Stimulated activated CD4-positive, alpha-beta T cell treated with anti-CD3 and anti-CD28 coated beads, Interleukin-1b, Interleukin-23, amount 100 ng/mL, for 4 hours (primary cell): ENCODE measurements at regions not wholly inside any gene's neighbourhood (a gene's known extent, or its start where the extent isn't known, plus 50 kb on each side); places are given as distances from the start of the nearest gene placed in this dataset.
"Not testable (repeated sequence)": the region's sequence is repeated elsewhere in the genome, so short reads cannot be mapped to it uniquely, and the experiment has no call there.

ENCODE experiments used
- DNase-seq, 2 donors: peaks; one replicate each; pipeline ENCODE4 v3.0.0-alpha.2; 2020; ENCODE audit warnings: low read depth in 2 of 2

DNA sequence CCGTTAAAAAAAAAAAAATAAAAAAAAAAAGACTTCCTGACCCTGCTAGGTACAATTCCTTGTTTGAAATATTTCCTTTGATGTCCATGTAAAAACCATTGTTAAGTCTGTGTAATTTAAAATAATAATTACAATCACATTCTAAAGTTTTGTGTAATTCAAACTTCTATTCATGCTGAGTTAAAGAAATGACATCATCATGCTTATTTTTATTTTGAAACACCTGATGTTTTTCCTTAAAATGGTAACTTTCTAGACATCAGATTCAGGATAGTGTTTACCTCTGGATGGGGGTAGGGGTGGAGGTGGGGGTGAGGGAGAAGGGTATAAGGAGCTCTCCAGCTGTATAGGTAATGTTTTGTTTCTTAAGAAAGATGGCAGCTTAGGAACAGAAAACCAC lies 92.8 kb downstream of the ADCYAP1 start:
- no peak for DNase-seq

GRCh38 chr18:998936-999335 lies 94.3 kb downstream of the ADCYAP1 start:
- DNase-seq = no peak

DNA sequence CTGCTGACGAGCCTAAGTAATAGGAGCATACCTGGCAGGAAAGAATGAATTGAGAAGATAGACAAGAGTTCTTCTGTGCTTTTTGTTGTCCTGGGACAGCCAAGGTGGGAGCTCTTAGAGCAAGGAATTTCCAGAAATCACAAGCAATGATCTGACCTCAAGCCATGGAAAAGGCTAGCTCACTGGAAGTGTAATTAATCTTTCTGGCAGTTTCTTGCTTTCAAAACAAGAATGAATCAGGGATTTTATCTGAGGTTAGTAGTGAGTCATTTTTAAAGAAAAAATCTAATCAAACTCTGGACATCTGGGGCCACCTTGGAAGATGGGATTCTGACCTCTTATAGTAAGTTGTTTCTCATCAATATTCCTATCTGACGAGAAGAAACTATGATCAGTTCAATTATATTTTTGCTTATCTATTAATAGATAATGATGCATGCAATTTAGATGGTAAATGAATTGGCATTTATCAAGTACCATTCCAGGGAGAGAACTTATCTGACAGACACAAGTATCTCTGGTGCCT lies 98.0 kb downstream of the ADCYAP1 start:
- DNase-seq = no peak

DNA sequence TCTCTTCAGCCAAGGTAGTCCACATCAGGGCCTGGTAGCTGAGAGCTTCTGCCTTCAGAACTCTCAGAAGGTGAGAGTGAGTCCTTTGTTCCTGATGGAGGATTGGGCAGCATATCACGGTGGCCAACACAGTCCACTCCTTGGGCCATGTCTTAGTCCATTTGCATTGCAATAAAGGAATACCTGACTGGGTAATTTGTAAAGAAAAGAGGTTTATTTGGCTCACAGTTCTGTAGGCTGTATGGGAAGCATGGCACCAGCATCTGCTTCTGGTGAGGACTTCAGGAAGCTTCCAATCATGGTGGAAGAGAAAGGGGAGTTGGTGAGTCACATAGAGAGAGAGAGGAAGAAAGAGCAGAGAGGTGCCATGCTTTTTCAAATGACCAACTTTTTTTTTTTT lies 98.8 kb downstream of the ADCYAP1 start:
- DNase-seq = no peak

DNA sequence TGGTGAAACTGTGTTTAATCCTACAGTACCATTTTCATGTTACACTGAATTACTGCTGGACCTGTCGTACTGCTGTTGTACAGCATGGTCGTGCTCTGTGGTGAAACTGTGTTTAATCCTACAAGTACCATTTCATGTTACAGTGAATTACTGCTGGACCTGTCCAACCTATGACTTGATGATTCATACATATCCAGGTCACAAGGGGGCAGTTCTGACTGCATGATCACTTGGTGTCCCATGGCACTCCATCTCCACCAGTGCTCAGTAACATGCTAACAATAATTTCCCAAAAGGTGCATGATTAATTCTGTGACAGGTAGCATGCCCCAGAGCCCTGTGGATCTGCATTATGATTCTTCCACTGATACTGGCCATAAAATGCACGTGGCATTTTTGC lies 101.6 kb downstream of the ADCYAP1 start:
- no peak for DNase-seq

- DNase-seq = no peak
Observed at GRCh38 chr18:1006965-1007364, 102.3 kb downstream of the ADCYAP1 start.

GRCh38 chr18:1011349-1011748 lies 106.7 kb downstream of the ADCYAP1 start:
- no peak for DNase-seq

DNA sequence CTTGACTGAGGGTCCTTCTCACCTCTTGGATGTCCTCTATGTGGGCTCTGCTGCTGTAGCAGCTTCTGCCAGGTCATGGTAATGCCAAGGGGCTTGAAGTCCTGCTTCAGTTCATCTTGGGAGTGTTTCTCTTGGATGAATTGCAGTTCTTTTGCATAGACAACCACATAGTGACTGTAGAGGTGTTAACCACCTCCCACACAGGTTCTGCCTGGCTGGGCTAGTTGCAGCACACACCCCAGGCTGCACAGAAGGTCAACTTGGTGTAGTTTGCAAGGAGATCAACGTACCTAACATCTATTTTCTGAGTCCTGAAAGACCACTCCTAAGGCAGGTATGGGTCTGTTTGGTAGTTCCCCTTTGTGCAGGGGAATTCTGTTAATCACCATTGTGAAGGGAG lies 108.1 kb downstream of the ADCYAP1 start:
- no peak for DNase-seq

GRCh38 chr18:1013951-1014350 lies 109.3 kb downstream of the ADCYAP1 start:
- DNase-seq = no peak

GRCh38 chr18:1014509-1014908 lies 109.8 kb downstream of the ADCYAP1 start:
- DNase-seq = no peak

- no peak for DNase-seq
Observed at GRCh38 chr18:1014951-1015624, 110.4 kb downstream of the ADCYAP1 start.

DNA sequence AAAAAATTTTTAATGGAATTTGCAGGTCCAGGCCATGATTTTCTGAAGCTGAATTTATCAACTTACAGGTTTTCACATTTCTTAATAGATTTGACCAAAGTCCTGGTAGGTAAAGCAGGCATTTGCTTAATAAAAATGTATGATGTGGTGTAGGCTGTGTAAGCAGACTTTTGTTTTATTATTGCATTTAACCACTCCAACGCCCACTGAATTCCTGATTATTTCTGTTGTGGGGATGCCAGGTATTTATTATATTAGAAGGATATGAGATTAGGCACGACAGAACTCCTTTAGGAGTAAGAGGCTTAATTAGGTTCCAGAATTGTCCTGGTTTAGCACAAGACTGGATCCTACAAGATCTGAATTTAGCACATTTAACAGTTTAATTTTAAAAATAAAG lies 111.1 kb downstream of the ADCYAP1 start:
- no peak for DNase-seq

GRCh38 chr18:1017227-1018058 lies 112.8 kb downstream of the ADCYAP1 start:
- DNase-seq = no peak

- DNase-seq = no peak
Observed at GRCh38 chr18:1018181-1018681, 113.6 kb downstream of the ADCYAP1 start.

- no peak for DNase-seq
Observed at GRCh38 chr18:1019191-1019590, 114.5 kb downstream of the ADCYAP1 start.

GRCh38 chr18:1020731-1021344 lies 116.2 kb downstream of the ADCYAP1 start:
- no peak for DNase-seq

DNA sequence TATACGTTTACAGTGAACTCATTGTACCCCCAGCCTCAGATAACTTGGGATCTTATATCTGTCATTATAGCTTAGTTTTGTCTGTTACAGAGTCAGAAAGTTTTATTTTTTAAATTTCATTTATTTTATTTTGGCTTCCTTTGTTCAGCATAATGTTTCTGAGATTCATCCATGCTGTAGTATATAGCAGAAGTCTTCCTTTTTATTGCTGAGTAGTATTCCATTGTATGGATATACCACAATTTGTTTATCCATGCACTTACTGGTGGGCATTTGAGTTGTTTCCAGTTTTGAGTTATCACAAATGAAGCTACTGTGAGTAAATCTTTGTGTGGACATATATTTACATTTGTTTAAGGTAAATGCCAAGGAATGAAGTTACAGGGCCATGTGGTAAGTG lies 122.3 kb downstream of the ADCYAP1 start:
- no peak for DNase-seq

GRCh38 chr18:1033092-1033491 lies 128.4 kb downstream of the ADCYAP1 start:
- not testable (repeated sequence) for DNase-seq

GRCh38 chr18:1034971-1035370 lies 130.3 kb downstream of the ADCYAP1 start:
- DNase-seq = no peak

DNA sequence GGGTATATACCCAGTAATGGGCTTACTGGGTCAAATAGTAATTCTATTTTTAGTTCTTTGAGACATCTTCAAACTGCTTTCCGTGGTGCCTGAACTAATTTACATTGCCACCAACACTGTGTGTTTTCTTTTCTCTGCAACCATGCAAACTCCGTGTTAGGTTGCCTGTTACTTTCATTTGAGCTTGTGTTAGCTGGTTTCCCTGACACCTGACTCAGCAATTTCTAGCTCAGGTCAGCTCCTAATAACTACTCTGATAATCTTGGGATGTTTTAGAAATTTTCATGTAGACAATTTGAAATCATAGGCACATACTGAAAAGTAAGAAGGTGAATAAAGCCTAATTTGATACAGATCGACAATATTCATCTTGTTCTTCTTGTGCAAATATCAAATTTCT lies 132.3 kb downstream of the ADCYAP1 start:
- no peak for DNase-seq

GRCh38 chr18:1037776-1038175 lies 133.1 kb downstream of the ADCYAP1 start:
- DNase-seq = no peak

- no peak for DNase-seq
Observed at GRCh38 chr18:1039421-1039820, 134.8 kb downstream of the ADCYAP1 start.
